ENCODE measurements at regions not wholly inside any gene's neighbourhood (a gene's known extent, or its start where the extent isn't known, plus 50 kb on each side); places are given as distances from the start of the nearest gene placed in this dataset.

DNA sequence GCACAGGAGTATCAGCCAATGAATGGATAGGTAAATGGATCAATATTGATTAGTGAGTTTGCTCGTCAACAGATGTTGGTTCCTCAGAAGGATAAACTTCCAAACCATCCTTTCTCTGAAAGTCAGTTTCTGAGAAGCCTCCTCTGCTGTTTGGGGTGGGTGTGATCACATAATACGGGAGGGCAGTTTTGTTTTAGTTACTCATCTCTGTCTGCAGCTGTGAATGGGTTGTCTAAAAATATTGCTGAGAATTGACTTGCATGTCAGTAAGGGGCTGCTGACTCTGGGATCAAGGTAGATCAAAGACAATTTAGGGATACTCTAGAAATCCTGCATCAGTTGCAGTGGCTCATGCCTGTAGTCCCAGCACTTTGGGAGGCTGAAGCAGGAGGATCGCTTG lies 390.8 kb upstream of the AMELY start:
- TF ChIP-seq, protein P1, sequence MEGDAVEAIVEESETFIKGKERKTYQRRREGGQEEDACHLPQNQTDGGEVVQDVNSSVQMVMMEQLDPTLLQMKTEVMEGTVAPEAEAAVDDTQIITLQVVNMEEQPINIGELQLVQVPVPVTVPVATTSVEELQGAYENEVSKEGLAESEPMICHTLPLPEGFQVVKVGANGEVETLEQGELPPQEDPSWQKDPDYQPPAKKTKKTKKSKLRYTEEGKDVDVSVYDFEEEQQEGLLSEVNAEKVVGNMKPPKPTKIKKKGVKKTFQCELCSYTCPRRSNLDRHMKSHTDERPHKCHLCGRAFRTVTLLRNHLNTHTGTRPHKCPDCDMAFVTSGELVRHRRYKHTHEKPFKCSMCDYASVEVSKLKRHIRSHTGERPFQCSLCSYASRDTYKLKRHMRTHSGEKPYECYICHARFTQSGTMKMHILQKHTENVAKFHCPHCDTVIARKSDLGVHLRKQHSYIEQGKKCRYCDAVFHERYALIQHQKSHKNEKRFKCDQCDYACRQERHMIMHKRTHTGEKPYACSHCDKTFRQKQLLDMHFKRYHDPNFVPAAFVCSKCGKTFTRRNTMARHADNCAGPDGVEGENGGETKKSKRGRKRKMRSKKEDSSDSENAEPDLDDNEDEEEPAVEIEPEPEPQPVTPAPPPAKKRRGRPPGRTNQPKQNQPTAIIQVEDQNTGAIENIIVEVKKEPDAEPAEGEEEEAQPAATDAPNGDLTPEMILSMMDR (IDR thresholded peaks at IDR 0.05): no peak
- TF ChIP-seq POLR2A (IDR thresholded peaks at IDR 0.05): no peak
- no peak for TF ChIP-seq POLR2AphosphoS5 (IDR thresholded peaks at IDR 0.05)

Data from breast epithelium (tissue), 3 donors.